ENCODE measurements at regions not wholly inside any gene's neighbourhood (a gene's known extent, or its start where the extent isn't known, plus 50 kb on each side); places are given as distances from the start of the nearest gene placed in this dataset.

- TF ChIP-seq BRF2 (IDR thresholded peaks at IDR 0.05; ENCODE audit: borderline replicate concordance, insufficient read depth, insufficient read length) (no peak), SIN3B (IDR thresholded peaks at IDR 0.05; ENCODE audit: low read depth) (no peak), NFXL1 (CRISPR knock-in tag; IDR thresholded peaks at IDR 0.05) (no peak), ZNF717 (CRISPR knock-in tag; IDR thresholded peaks at IDR 0.05) (no peak)
These were observed 198.7 kb upstream of the MPDZ start (continued) for GRCh38 chr9:13478160-13478559.

GRCh38 chr9:13470836-13471235 lies 191.3 kb upstream of the MPDZ start:
- Histone ChIP-seq H3K36me3 (ENCODE audit: control insufficient read depth, insufficient read depth, low read length) (no peaks in the 10 kb centered on the region), H2AFZ (ENCODE audit: low read depth, low read length) (no peak overlapping the region), H3K4me1 (replicated peaks in 1 of 2; ENCODE audit: control insufficient read depth in 2 of 2, insufficient read depth in 2 of 2, low read length in 2 of 2) (no peaks in the 10 kb centered on the region), H3K9me1 (ENCODE audit: control insufficient read depth, insufficient read depth, low read length) (no peaks in the 10 kb centered on the region), H3K4me2 (ENCODE audit: insufficient read depth, low read length) (no peak overlapping the region), H3K9me3 (replicated peaks; ENCODE audit: control insufficient read depth, insufficient read depth, low read depth, low read length) (no peaks in the 10 kb centered on the region), H3K4me3 (no peak overlapping the region), H4K20me1 (replicated peaks; ENCODE audit: control insufficient read depth, insufficient read depth, low read length) (no peaks in the 10 kb centered on the region), H3K27me3 (ENCODE audit: control insufficient read depth in 2 of 2, insufficient read depth in 2 of 2, low read length in 2 of 2) (no peaks in the 10 kb centered on the region), H3K79me2 (ENCODE audit: control insufficient read depth, insufficient read depth, low read length) (no peaks in the 10 kb centered on the region), H3K9ac (ENCODE audit: insufficient read depth in 1 of 2, low read depth in 2 of 2, low read length in 2 of 2) (no peak overlapping the region), H3K27ac (ENCODE audit: extremely low read depth, low read depth, low read length) (no peak overlapping the region)
- CTCF ChIA-PET (ENCODE audit: low intra/inter-chr PET ratio) = no interaction called here
- in situ Hi-C loops (cut with MboI) = no loop called here
- BruUV-seq (replicated peaks) = no TSS peak
- POLR2A ChIA-PET = interaction anchor here (0.7 kb wide), 1 partner anchor 696 kb away, joined by 3 read pairs; no protein-coding TSS in a partner anchor
- intact Hi-C loops (cut with micrococcal nuclease) = no loop called here
- no peak for DNase-seq (ENCODE audit: extremely low read depth in 1 of 4, low spot score in 3 of 4)
- no peak for ATAC-seq
- no peak for FAIRE-seq
- WGBS (ENCODE audit: insufficient coverage, low coverage, missing lambda C conversion rate) = 3% methylated on average over 3 of the region's 3 CpGs
- TF ChIP-seq, protein P1, sequence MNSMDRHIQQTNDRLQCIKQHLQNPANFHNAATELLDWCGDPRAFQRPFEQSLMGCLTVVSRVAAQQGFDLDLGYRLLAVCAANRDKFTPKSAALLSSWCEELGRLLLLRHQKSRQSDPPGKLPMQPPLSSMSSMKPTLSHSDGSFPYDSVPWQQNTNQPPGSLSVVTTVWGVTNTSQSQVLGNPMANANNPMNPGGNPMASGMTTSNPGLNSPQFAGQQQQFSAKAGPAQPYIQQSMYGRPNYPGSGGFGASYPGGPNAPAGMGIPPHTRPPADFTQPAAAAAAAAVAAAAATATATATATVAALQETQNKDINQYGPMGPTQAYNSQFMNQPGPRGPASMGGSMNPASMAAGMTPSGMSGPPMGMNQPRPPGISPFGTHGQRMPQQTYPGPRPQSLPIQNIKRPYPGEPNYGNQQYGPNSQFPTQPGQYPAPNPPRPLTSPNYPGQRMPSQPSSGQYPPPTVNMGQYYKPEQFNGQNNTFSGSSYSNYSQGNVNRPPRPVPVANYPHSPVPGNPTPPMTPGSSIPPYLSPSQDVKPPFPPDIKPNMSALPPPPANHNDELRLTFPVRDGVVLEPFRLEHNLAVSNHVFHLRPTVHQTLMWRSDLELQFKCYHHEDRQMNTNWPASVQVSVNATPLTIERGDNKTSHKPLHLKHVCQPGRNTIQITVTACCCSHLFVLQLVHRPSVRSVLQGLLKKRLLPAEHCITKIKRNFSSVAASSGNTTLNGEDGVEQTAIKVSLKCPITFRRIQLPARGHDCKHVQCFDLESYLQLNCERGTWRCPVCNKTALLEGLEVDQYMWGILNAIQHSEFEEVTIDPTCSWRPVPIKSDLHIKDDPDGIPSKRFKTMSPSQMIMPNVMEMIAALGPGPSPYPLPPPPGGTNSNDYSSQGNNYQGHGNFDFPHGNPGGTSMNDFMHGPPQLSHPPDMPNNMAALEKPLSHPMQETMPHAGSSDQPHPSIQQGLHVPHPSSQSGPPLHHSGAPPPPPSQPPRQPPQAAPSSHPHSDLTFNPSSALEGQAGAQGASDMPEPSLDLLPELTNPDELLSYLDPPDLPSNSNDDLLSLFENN (IDR thresholded peaks at IDR 0.05; ENCODE audit: low read depth in 2 of 2, low read length in 2 of 2) = no peak
- TF ChIP-seq MED1 (CRISPR knock-in tag; IDR thresholded peaks at IDR 0.05; ENCODE audit: borderline replicate concordance) (no peak), NFXL1 (CRISPR knock-in tag; IDR thresholded peaks at IDR 0.05) (no peak), RCOR1 (IDR thresholded peaks at IDR 0.05; ENCODE audit: borderline replicate concordance in 1 of 2, low read depth in 2 of 2, low read length in 2 of 2) (no peak), ZFP1 (CRISPR knock-in tag; IDR thresholded peaks at IDR 0.05) (no peak), SOX6 (IDR thresholded peaks at IDR 0.05) (no peak), RBFOX2 (IDR thresholded peaks at IDR 0.05; ENCODE audit: low read depth, low read length) (no peak), FOXK1 (CRISPR knock-in tag; IDR thresholded peaks at IDR 0.05; ENCODE audit: borderline replicate concordance) (no peak), CTBP1 (IDR thresholded peaks at IDR 0.05; ENCODE audit: borderline replicate concordance) (no peak)
- TF ChIP-seq, protein P2, sequence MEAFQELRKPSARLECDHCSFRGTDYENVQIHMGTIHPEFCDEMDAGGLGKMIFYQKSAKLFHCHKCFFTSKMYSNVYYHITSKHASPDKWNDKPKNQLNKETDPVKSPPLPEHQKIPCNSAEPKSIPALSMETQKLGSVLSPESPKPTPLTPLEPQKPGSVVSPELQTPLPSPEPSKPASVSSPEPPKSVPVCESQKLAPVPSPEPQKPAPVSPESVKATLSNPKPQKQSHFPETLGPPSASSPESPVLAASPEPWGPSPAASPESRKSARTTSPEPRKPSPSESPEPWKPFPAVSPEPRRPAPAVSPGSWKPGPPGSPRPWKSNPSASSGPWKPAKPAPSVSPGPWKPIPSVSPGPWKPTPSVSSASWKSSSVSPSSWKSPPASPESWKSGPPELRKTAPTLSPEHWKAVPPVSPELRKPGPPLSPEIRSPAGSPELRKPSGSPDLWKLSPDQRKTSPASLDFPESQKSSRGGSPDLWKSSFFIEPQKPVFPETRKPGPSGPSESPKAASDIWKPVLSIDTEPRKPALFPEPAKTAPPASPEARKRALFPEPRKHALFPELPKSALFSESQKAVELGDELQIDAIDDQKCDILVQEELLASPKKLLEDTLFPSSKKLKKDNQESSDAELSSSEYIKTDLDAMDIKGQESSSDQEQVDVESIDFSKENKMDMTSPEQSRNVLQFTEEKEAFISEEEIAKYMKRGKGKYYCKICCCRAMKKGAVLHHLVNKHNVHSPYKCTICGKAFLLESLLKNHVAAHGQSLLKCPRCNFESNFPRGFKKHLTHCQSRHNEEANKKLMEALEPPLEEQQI (IDR thresholded peaks at IDR 0.05) = no peak
- TF ChIP-seq, protein P3, sequence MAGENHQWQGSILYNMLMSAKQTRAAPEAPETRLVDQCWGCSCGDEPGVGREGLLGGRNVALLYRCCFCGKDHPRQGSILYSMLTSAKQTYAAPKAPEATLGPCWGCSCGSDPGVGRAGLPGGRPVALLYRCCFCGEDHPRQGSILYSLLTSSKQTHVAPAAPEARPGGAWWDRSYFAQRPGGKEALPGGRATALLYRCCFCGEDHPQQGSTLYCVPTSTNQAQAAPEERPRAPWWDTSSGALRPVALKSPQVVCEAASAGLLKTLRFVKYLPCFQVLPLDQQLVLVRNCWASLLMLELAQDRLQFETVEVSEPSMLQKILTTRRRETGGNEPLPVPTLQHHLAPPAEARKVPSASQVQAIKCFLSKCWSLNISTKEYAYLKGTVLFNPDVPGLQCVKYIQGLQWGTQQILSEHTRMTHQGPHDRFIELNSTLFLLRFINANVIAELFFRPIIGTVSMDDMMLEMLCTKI (IDR thresholded peaks at IDR 0.05; ENCODE audit: partially characterized antibody) = no peak

Data from K562 (cell line).